HG02763 (cell line): ENCODE measurements at regions not wholly inside any gene's neighbourhood (a gene's known extent, or its start where the extent isn't known, plus 50 kb on each side); places are given as distances from the start of the nearest gene placed in this dataset.

Experiments used
- ATAC-seq: cut with Tn5 transposase; IDR thresholded peaks from one replicate; pipeline ENCODE4 v1.9.1; 2021; ENCODE audit warnings: mild to moderate bottlenecking, moderate library complexity; ENCODE audit not compliant: unreplicated experiment

GRCh38 chr5:173823721-173824567, 64.2 kb upstream of the CPEB4 start:
- ATAC-seq: no peak

- no peak for ATAC-seq
These were observed 62.8 kb upstream of the CPEB4 start for GRCh38 chr5:173825215-173825865.

GRCh38 chr5:173826086-173826427, 62.1 kb upstream of the CPEB4 start:
- ATAC-seq: no peak

GRCh38 chr5:173826428-173827350, 61.5 kb upstream of the CPEB4 start:
- no peak for ATAC-seq

GRCh38 chr5:173828952-173829351, 59.2 kb upstream of the CPEB4 start:
- ATAC-seq: no peak

GRCh38 chr5:173829826-173830225, 58.3 kb upstream of the CPEB4 start:
- no peak for ATAC-seq

- ATAC-seq: no peak
These were observed 57.7 kb upstream of the CPEB4 start for GRCh38 chr5:173830421-173830820.

GRCh38 chr5:173831196-173831914, 56.8 kb upstream of the CPEB4 start:
- no peak for ATAC-seq

GRCh38 chr5:173832386-173832785, 55.8 kb upstream of the CPEB4 start:
- no peak for ATAC-seq

GRCh38 chr5:173833196-173833985, 54.8 kb upstream of the CPEB4 start:
- ATAC-seq: no peak

- no peak for ATAC-seq
These were observed 53.9 kb upstream of the CPEB4 start for GRCh38 chr5:173834071-173834771.

GRCh38 chr5:173835131-173835530, 53.0 kb upstream of the CPEB4 start:
- no peak for ATAC-seq

GRCh38 chr5:173835661-173836060, 52.5 kb upstream of the CPEB4 start:
- ATAC-seq: no peak

GRCh38 chr5:173837654-173838053, 50.5 kb upstream of the CPEB4 start:
- no peak for ATAC-seq
